ENCODE measurements at regions not wholly inside any gene's neighbourhood (a gene's known extent, or its start where the extent isn't known, plus 50 kb on each side); places are given as distances from the start of the nearest gene placed in this dataset.

DNA sequence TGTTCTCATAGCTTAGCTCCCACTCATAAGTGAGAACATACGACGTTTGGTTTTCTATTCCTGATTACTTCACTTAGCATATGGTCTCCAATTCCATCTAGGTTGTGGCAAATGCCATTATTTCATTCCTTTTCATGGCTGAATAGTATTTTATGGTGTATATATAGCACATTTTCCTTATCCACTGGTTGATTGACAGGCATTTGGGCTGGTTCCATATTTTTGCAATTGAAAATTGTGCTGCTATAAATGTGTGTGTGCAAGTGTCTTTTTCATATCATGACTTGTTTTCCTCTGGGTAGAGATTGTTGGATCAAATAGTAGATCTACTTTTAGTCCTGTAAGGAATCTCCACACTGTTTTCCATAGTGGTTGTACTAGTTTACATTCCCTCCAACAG lies 133.0 kb upstream of the TAB2 start:
- no peak for DNase-seq (ENCODE audit: low spot score)

DNA sequence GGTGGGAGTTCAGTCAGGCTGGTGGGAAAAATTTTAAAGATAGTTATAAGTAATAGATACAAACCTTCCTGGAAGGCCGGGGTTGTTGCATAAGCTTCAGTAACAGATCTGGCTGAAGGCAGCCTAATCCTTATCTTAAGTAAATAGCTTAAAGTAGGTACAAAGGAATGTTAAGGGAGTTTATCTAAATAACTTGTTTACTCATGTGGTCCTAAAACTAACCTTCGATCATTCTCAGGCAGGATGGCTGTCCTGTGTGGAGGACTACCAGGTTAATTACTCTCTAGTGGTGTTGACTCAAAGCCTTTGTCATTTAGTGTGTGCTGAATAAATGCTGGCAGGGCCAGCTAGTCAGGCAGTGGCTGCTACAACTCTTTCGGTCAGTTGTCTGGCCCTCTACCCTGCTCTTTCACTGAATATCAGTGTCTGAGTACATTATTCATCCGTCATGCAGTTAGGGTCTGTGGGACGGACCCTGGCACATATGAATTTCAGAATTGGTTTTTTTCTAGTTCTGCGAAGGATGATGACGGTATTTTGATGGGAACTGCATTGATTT lies 131.6 kb upstream of the TAB2 start:
- DNase-seq (ENCODE audit: low spot score): no peak

DNA sequence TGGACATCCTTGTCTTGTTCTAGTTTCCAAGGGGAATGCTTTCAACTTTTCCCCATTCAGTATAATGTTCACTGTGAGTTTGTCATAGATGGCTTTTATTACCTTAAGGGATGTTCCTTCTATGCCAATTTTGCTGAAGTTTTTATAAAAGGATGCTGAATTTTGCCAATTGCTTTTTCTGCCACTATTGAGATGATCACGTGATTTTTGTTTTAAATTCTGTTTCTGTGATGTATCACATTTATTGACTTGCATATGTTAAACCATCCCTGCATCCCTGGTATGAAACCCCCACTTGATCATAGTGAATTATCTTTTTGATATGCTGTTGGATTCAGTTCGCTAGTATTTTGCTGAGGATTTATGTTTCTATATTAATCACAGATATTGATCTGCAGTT lies 130.6 kb upstream of the TAB2 start:
- DNase-seq (ENCODE audit: low spot score): no peak

DNA sequence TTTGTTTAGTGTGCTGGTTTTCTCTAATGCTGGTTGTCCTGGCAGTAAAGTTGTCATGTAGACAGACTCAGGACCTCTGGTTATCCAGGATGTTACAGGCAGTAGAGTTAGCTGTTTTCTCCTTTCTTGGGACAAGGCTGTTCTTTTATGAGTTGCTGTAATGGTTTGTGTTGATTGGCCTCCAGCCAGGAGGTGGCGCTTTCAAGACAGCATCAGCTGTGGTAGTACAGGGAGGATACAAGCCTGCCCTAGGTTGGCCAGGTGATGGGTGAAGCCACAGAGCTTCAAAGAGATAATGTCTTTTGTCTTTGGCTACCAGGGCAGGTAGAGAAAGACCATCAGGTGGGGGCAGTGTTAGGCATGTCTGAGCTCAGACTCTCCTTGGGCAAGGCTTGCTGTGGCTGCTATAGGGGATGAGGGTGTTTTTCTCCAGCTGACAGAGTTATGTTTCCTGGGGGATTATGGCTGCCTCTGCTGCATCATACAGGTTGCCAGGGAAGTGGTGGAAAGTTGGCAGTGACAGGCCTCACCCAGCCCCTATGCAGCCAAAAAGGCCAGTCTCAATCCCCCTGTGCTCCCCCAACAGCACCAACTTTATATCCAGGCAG lies 127.2 kb upstream of the TAB2 start:
- no peak for DNase-seq (ENCODE audit: low spot score)

DNA sequence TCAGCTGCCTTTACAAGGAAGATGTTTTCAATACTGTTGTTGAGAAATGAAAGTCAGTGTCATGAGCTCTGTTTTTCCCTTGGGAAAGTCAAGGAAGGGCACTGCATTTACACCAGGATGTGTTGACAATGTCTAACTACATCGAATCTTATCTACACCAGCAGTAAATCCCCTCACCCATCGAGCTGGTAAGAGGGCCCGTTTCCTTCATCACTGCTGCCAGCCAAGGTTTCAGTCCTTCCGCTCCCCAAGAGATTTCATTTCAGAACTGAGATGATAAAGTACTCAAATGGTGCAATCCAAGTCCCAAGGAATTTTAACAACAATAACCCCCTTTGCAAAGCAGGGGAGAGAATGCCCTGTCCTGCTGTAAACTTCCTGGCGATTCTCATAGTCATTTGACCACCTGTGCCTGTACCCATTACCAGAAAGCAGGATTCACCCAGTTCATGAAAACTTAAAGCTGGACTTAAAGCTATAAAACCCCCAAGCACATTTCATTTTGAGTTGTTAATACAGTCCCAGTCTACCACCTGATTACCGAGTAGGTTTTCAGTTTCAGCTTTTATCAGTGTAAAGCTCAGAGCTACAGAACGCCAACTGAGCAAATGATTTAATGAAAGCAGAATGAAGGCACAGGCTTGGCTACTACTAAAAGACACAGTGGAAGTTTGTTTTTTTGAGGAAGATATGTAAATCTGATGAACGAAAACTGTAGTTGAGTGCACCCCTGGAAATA lies 122.5 kb upstream of the TAB2 start:
- DNase-seq (ENCODE audit: low spot score): no peak

DNA sequence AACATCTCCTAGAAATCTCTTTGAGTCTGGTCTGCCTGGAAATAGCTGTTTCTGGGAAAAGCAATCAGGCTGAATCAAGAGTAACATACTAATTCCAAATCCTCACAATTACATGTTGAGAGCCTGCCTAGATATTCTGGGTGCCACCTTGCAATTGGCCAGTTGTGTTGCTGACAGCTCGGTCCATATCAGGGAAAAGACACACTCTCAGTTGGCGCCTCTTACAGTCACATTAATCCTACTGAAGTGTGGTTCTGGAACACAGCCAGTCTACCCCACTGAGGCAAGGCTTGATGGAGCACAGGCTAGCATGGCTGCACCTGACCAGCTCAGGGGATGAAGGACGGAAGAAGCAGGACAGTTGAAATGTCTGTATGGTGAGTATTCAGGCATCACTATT lies 121.4 kb upstream of the TAB2 start:
- DNase-seq (ENCODE audit: low spot score): no peak

DNA sequence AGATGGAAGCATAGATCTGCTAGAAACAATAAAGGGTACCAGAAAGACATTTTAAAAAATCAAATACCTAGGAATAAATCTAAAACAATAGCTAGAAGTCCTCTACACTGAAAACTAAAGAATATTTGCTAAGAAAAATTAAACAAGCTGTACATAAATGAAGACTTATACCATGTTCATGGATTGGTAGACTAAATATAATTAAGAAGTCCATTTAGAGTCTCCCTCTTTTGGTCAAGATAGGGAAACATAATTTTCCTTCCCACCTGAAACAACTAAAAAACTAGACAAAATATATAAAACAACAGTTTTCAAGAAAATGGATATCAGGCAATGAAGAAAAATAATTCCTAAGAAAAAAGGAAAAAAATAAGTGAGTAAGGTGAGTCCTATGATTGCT lies 120.0 kb upstream of the TAB2 start:
- no peak for DNase-seq (ENCODE audit: low spot score)

DNA sequence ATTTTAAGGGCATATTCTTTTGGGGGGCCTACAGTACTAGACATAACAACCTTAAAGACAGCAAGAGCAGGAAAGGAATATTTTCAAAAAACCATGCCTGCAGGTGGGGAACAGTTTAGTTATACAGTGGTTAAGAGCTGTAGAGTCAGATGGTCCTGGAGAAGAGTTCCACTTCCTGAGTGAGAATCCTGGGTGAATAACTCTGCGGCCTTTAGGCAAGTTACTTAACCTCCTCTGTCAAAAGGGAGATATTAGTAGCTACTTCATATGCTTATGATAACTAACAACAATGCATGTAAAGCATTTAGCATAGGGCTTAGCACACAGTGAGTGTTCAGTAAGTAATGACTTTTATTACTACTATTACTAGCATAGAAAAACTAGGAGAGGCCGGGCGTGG lies 119.2 kb upstream of the TAB2 start:
- DNase-seq (ENCODE audit: low spot score): no peak

DNA sequence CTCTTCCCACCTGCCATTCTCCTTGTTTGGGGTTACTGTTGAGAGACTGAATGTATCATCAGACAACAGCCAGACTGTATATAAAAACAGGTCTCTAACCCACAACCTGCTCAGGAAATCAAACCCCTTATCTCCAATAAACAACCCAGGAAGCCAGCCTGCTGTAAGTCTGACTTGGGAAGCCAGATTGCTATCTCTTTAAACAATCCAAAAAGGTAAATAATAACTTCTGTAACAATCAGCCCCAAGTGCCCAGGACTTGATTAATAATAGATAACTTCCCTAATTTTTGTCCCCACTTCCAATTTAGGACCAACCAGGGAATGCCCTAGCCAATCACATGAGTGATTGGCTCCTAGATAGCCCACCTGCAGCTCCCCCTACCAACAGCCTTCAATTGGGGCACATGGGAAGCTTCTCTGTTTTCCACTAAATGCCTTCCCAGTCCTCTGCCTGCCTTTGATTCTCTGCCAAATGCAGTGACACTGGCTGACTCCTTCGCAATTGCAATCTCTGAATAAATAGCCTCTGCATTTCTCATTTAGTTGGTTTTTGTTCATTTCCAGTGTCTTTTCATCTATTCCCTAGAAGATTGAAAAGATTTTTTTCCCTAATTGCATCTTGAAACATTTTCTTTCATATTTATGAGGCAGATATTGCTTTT lies 117.1 kb upstream of the TAB2 start:
- no peak for DNase-seq (ENCODE audit: low spot score)

DNA sequence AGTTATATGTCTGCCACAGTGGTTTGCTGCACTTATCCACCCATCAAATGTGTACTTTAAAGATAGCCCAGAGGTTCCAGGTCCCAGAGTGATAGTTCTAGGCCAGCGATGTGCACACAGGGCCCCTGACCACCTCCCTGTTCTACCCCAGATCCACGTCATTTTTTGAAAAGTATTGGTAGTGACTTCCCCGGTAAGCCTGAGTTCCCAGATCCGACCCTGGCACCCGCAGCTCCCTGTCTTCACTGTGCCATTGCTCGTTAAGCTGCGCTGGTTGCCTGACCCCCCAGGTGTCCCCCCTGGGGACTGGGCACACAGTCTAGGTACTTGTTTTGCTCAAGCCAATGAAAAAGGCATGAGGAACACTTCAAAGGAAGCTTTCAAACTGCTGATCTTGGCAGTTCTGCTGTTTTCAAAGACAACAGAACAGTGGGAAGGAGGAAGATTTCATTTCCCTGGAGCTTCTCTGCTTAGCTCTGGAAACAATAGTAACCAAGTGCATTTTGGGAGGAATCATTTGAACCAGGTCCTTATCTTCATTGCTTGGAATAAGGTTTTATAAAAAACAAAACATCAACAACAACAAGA lies 116.3 kb upstream of the TAB2 start:
- no peak for DNase-seq (ENCODE audit: low spot score)

DNA sequence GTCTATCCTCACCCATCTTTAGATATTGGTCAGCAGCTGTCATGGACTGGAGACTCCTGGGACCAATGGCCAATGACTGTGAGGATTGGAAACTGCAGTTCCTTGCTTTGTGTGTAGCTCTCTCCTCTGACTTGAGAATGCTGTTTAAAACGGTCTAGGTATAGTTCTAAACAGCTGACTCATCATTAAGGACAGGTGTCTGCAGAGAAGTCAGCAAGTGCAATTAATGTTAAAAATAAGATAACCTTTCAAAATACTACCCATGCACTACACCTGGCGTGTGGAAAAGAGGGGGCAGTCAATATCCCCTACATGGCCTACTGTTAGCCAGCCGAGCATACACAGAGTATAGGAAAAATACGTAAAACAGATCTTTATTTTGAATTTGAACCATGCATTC lies 115.4 kb upstream of the TAB2 start:
- no peak for DNase-seq (ENCODE audit: low spot score)

DNA sequence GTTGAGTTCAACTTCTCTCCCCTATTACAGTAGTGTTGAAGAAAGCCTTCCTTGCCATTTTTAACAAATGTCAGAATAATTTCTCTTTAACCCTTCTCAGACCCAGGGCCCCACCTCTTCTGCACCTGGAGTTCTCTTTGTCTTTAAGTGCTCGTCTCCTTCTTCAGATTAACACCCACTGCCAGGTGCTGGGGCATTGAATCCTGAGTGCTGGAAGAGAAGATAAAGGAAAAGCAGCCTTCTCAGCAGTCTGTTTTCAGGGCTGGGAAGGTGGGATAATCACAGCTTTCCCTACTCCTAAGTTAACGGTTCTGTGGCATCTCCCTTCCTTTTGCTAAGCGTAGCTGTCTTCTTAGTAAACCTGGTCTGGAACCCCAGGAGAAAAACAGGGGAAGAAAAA lies 114.6 kb upstream of the TAB2 start:
- DNase-seq (ENCODE audit: low spot score): no peak

DNA sequence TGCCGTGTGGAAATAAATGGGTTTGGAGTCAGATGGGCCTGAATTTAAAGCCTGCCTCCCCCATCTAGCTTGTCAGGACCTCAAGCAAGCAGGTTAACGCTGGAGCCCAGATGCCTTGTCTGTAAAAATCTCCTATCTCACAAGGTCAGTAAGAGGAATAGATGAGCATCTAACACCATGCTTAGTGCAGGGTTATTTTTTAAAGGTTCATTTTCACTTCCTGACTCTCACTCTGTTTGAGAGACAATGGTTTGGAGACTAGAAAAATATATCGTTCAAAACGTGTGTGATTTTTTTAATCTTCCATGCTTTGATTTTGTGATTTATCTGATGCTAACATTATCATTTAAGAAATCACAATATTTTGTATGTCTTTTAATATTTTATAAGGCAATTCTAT lies 114.0 kb upstream of the TAB2 start:
- no peak for DNase-seq (ENCODE audit: low spot score)

DNA sequence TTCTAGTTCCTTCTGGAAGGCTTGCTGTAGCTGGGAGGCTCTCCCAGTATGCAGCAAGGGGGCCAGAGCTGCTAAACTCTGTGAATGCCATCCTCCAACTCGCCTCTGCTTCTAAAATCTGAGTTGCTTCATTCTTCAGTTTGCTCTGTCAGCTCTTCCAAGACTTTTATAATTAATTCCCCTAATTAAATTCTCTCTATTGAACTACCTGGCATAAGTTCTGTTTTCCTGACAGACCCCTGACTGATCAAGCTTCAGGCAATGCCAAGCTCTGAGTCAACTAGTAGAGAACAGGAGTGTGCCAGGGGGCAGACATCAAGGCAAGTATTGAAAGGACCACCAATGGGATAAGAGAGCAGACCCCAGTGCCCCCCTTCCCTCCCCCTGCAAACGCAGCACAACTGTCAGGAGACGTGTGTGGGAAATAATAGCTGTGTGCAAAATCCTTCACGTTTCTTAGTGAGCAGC lies 109.3 kb upstream of the TAB2 start:
- no peak for DNase-seq (ENCODE audit: low spot score)

DNA sequence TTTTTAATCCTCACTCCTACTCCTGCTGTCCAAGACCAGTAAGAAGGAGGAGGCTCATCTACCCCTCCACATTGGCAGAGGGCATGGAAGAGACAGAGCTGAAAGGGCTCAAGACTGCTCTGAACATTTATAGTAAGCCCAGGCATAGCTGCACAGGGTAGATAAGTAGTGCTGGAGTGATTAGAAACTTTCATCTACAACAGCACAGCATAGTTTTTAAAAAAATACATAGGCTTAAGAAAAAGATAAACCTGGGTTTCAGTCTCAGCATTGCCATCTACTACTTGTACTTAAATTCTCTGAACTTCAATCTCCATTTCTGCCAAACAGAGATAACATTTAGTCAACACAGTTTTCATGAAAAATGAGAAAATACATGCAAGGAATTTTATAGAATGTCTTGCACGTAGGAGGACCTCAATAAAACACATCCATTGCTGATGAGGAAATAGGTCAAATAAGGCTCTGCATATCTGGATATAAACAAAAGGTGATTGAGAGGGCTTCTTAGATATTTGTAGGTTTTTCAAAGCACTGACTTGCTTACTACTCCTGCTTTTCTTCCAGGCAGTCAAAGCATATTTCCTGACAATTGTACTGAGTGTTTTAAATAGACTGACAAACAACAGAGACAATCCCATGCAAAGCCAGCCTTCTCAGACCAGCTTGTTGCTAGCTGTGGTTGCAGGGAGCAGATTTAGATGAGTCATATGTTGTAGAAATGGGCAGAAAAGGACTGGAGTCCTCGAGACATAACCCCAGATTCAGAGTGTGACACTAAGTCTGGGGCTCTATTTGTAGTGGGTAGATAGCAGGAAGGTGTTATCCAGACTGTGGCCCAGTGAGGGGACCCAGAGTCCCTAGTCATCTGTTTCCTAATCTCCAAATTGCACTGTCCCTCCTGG lies 107.4 kb upstream of the TAB2 start:
- no peak for DNase-seq (ENCODE audit: low spot score)

DNA sequence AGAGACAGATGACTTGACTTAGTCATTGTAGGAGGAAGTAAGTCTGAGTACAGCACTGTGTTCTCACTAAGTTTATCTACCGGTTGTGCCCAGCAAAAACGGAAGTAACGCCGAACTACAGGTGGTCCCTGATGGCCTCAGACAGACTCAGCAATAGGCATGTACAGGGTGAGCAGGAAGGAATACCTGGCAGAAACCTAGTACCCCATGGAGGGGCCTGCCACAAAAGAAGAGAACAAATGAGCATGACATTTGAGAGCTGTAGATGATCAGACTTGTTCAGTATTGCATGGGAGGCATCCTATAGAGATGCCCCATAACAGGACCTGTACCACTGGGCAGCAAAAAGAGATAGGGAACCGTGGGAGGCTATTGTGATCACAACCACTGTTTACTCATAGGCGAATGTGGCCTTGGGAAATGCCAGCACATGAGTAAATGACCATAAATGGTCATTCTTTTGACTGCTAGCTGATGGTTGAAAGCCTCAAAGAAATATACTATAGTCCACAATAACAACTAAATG lies 106.4 kb upstream of the TAB2 start:
- no peak for DNase-seq (ENCODE audit: low spot score)

DNA sequence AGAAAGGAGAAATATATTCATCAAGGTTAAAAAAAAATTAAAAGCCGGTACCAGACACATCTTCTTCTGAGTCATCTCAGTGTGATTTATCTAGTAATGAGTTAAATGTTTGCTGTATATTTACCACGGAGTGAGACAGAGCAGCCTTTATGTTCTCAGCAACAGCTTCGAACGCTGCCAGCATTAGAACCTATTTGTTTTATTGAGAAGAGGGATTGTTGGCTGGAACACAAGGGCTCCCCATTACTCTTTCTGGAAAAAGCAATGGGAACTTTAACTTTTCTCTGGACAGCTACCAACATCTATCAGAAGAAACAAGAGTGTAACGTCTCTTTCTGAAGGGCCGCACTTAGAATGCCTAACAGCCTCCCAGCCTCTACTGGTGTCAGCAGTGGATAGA lies 105.3 kb upstream of the TAB2 start:
- no peak for DNase-seq (ENCODE audit: low spot score)

DNA sequence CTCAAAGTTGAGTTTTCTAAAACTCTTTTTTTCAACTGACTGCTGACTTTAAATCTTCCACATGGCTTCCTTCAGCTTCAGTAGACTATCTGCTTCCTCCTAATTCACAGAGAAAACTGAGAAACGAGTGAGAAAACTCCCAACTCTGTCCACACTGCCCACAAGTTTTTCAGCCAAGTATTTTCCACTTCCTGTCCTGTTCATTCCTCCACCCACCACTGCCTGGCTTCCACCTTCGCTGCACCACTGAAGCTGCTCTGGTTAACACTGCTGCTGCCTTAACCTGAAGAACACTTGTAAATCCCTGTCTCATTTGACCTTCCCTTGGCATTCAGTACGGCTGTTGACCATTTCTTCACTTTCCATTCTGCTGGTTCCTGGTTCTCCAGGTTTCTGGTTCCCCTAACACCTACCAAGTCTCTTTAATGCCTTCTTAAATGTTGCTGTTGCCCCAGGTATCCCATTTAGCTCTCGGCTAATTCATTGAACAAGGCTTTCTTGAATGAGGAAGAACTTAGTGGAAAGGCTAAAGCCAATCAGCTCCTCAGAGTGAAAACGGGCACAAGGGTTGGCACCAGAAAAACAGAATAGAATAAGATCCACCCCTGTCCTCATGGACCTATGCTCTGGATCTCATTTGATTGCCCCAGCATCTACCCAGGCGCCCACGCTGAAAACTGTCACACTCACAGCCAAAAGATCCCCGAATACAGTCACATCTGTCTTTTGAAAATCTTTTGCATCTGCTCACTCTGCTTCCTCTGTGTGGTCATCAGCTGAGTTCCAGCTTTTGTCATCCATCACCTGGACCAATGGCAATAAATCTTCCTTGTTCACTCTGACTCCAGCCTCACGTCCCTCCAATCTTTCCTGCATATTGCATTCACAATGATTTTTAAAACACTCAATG lies 104.4 kb upstream of the TAB2 start:
- DNase-seq (ENCODE audit: low spot score): no peak

DNA sequence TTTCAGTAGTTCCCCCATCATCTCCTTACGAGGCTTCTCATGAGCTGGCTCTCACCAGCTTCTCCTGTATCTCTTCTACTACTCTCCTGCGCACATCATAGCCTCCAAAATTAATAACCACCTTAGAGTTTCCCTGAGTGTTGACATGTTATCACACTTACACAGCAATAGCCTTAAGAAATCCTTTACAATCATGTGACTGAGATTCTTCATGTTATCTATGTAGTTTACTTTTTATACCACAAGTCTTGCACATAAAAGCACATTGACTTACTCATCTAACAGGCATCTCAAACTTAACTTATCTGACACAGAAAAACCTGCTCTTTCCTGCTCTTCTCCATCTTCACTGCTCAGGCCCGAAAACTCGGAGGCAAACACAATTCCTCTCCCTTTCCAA lies 103.7 kb upstream of the TAB2 start:
- no peak for DNase-seq (ENCODE audit: low spot score)

DNA sequence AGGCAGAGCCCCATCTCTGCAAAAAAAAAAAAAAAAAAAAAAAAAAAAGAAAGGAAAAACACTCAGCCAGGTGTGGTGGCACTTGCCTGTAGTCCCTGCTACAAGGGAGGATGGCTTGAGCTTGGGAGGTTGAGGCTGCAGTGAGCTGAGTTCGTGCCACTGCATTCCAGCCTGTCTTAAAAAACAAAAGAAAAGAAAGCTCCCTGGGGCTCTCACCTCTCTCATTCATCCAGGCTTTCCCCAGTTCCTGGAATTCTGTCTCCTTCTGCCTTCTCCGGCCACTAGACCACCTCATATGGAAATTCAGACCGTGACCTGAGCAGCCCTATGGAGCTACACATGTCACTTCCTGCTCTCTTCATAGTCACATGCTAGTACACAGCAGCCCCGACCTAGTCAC lies 101.1 kb upstream of the TAB2 start:
- no peak for DNase-seq (ENCODE audit: low spot score)

All from ecto neural progenitor cell (in vitro differentiated cells).